GM19455 (cell line): ENCODE measurements at regions not wholly inside any gene's neighbourhood (a gene's known extent, or its start where the extent isn't known, plus 50 kb on each side); places are given as distances from the start of the nearest gene placed in this dataset.
"Not testable (repeated sequence)": the region's sequence is repeated elsewhere in the genome, so short reads cannot be mapped to it uniquely, and the experiment has no call there.

Source experiments
- ATAC-seq: cut with Tn5 transposase; IDR thresholded peaks from one replicate; pipeline ENCODE4 v1.9.1; 2021; ENCODE audit not compliant: unreplicated experiment

DNA sequence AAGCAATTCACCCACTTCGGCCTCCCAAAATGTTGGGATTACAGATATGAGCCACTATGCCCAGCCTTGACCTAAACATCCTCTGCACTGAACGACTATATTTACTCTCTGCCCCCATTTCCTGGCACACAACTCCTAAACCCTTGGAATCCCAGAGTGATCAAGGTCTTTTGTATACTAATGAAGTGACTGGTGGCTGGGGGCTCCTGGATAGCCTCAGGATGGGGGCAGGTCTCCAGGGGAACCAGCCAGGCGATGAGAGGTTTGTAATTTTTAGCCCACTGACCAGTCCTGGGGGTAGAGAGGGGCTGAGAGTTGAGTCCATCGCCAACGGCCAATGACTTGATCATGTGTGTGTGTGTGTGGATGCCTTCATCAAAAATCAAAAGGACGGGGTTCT, 71.1 kb downstream of the FAM50B start:
- ATAC-seq, result no peak

- no peak for ATAC-seq
Measured at GRCh38 chr6:3921663-3922062, 72.5 kb downstream of the FAM50B start.

DNA sequence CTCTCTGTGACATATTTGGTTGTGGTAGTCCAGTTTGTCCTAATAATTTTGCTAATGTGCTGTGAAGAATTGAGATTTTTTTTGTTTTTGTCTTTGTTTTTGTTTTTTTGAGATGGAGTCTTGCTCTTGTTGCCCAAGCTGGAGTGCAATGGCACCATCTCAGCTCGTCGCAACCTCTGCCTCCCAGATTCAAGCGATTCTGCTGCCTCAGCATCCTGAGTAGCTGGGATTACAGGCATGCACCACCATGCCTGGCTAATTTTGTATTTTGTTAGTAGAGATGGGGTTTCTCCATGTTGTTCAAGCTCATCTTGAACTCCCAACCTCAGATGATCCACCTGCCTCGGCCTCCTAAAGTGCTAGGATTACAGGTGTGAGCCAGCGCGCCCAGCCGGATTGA, 73.4 kb downstream of the FAM50B start:
- ATAC-seq, result not testable (repeated sequence)

DNA sequence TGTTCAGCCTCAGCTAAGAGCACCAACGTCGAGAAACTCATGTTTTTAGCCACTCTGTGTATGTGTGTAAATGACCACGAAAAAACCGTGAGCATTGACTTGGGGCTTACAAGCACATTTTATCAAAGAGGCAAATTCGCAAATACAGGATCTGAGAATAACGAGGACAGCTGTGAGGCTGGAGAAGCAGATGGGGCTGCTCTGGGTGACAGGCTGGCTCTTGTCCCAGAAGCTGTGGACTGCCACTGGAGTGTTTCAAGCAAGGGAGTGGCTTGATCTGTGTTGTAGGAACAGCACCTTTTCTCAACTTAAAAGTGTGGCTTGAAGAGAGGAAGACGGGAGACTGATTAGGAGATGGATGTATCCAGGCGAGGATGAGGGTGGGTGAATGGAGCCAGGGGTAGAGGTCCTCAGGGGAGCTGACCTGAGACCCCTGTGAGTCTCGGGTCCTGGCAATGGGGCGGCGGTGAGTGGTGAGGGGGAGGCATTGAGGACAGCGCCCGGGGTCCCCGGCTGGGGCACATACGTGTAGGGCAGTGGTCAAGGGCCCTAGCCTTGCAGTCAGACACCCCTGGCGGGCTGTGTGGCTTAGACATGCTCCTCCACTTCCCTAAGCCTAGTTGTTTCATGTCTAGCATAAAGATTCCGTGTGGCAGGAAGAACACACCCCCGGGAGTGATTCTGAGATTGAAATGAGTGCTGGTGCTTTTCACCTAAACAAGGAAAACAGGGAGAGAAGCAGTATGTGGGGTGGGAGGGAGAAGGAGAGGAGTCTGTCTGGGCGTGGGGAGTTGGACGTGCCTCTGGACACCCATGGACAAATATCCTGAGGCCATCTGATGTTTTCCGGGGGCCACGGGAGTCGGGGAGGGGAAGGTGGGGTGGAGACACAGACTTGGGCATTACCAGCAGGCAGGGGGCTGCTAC, 76.3 kb downstream of the FAM50B start:
- ATAC-seq, result not testable (repeated sequence)

DNA sequence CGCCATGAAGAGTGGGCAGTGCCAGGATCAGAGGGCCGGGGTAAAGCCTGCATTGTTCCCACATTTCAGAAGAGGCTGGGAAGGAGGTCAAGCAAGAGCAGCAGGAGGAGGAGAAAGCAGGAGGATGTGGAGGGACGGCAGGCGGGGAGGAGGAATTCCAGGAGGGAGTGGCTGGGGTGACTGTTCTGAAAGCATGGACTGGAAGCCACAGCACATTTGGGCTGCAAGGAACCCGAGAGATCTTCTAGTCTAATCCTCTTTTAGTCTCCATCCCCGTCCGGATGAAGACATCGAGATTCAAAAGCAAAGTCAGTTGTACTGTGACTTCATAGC, 76.9 kb downstream of the FAM50B start:
- ATAC-seq, result no peak

DNA sequence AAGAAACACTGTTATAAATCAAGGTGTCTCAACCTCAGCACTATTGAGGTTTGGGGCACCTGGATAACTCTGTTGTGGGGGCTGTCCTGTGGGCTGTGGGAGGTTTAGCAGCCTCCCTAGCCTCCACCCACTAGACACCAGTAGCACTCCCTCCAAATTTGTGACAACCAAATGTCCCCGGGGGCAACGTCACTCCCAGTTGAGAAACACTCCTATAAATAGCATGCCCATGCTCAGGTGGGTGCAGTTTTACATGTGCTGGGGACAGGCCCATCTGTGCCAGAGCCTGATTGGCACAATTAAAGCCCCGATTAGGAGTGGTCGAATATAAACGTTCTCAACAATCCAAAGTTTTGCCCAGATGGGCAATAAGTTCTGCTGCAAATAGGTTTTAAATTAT, 78.9 kb downstream of the FAM50B start:
- ATAC-seq, result no peak

- ATAC-seq, result no peak
Measured at GRCh38 chr6:3929281-3929798, 80.2 kb downstream of the FAM50B start.

DNA sequence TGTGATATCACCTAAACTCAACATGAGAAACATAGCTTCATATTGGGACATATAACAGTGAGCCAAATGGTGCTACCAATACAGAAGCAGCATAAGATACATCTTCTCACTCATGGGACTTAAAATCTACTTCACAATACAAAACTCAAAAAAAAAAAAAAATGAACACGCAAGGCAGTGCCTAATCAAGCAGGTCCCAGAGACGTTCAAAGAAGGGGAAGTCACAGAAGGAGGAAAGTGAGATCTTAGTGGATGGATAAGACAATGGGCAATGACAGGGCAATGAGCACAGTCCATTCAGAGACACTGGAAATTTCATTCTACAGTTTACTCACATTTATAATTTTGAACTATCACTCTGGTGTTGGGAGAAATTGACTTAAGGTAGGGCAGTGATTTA, 88.3 kb downstream of the FAM50B start:
- no peak for ATAC-seq

DNA sequence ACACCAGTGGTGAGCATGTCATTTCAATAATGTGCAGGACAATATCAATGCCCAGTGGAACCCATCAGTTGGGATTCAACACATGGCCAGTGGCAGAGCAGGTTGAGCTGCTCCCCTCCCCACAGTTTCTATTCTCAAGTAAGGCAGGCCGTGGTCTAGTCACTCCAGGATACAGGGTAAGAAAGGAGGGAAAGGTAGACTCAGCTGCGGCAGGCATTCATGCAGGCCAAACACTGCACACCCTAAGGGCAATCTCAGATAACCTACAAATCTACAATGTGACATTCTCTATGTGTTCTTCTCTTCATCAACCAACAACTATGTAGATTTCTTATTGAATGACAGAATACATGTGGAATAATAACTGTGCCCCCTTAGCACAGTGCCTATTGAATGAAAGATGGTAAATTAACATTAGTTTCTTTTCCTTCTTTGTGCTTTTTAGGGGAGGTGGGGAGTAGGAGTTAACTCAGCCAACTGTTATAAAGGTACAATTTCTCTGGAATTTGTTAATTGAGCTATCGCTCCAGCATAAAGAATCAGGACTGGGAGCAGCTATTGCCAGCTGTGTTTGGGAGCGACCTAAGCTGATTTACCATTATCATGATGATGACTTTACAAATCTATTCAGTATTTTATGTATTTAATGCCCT, 89.7 kb downstream of the FAM50B start:
- ATAC-seq, result no peak

DNA sequence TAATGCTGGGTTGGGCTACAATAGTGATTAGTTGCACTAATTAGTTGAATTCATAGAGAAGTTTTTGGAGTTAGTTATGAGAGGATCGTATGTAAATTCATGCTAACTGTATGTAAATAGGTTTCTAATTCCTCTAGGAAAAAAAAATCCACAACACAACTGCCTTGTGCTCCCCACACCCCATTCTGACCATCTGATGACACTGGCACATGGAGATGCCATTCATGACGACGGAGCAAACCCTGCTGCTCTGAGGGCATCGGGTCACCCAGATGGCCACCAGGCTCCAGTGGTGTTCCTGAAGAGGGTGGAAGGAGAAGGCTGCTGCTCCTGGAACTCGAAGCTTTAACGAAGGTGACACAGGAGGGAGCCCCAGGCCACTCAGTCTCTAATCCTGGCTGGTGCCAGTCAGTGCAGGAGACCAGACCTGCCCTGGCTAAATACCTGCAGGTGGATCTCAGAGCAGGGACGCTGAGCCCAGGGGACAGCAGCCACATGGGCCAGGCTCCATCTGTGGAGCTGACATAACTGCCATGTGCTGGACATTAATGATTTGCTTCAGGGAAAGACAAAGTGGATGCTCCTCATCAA, 90.3 kb downstream of the FAM50B start:
- no peak for ATAC-seq

GRCh38 chr6:3939964-3940363, 90.8 kb downstream of the FAM50B start:
- no peak for ATAC-seq

DNA sequence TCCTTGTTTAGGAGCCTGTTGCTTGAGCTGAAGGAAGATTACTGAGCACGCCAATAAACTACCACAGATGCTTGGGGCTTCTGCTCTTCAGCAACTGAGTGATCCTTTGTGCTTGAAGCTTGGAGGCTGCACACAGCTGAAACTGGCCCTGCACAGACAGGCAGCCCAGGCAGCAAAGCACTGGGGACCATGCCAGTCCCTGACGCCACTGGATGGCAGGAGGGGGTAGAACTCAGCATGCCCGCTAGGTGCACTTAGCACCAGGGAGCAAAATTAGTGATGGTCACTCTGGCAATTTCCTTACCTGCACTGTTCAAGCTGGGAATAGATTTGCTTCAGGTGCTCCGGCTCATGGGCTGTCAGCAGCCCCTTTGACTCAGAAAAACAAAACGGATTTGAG, 91.5 kb downstream of the FAM50B start:
- ATAC-seq, result no peak

GRCh38 chr6:3943331-3943765, 94.2 kb downstream of the FAM50B start:
- no peak for ATAC-seq

- no peak for ATAC-seq
Measured at GRCh38 chr6:3944246-3944645, 95.1 kb downstream of the FAM50B start.

GRCh38 chr6:3946778-3947177, 97.6 kb downstream of the FAM50B start:
- no peak for ATAC-seq

DNA sequence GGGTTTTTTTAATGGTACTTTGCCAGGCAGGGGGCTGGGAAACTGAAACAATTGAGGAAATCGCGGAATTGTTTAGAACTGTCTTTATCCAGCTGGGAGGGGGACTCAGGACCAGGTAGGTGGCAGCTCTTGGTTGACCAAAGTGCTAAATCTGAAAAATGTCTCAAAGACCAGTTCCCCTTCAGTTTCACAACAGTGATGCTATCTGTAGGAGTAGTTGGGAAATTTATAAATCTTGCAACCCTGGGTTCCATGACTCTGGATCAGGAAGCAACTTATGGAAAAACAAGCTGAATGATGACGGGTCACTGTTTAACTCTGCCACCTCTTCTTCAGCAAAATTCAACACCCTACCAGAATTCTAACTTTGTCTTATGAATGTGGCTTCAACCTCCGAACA, 99.7 kb downstream of the FAM50B start:
- ATAC-seq, result no peak

GRCh38 chr6:3949521-3949920, 100.3 kb downstream of the FAM50B start:
- ATAC-seq, result no peak

DNA sequence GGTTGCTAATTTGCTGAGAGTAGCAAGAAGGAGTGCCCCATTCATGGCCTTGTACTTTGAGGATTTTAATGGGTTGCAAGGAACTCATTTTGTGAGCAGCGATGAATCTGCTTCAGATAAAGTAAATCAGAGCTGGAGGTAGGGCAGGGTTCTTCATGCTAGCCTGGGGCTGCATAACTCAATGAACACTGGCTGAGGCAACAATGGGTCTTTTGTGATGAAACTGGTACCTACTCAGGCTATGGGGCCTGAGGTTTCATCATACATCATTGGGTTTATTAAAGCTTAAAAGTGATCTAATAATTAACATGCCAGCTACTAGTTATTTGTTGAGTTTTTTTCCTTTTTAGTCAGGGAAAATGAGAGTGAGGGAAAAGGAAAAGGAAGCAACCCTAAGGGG, 106.9 kb downstream of the FAM50B start:
- no peak for ATAC-seq

GRCh38 chr6:3957321-3957720, 108.1 kb downstream of the FAM50B start:
- no peak for ATAC-seq

GRCh38 chr6:3958255-3958654, 109.1 kb downstream of the FAM50B start:
- no peak for ATAC-seq

DNA sequence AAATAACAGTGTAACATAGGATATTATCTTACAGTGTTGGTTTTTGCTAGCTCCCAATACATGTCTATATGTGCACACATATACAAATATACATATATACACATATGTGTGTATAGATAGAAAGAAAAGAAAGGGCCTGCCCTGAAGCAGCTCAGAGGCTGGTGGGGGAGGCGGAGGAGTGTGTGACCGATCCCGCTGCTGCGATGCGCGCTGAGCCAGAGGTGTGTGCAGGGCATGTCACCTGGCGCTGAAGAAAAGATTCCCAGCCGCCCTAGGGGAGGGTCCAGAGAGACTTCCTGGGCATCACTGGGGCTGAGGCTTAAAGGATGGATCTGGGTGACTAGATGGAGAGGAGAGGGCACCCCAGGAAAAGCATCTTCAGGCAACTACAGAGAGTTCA, 110.2 kb downstream of the FAM50B start:
- ATAC-seq, result no peak
